ENCODE measurements at regions not wholly inside any gene's neighbourhood (a gene's known extent, or its start where the extent isn't known, plus 50 kb on each side); places are given as distances from the start of the nearest gene placed in this dataset.
A peak's percentile ranks its signal among the peaks of the same experiment; 100 is the strongest.

GRCh38 chr12:24069532-24070395 lies 120.3 kb upstream of the SOX5 start (continued):
- TF ChIP-seq MTA1 (CRISPR knock-in tag; IDR thresholded peaks at IDR 0.05; ENCODE audit: borderline replicate concordance) (no peak), ZNF383 (CRISPR knock-in tag; IDR thresholded peaks at IDR 0.05; ENCODE audit: borderline replicate concordance) (no peak), ZNF563 (CRISPR knock-in tag; IDR thresholded peaks at IDR 0.05) (no peak), PCBP2 (optimal IDR thresholded peaks at IDR 0.05; ENCODE audit: low read depth, low read length, poor library complexity, severe bottlenecking) (no peak), CBX1 (IDR thresholded peaks at IDR 0.05; ENCODE audit: low read depth) (peak; percentile 21), DRAP1 (CRISPR knock-in tag; IDR thresholded peaks at IDR 0.05) (peak; percentile 63; the same call in 1 of the 2 replicates), ZMYM4 (CRISPR knock-in tag; IDR thresholded peaks at IDR 0.05) (peak; percentile 98), ATF1 (CRISPR knock-in tag; IDR thresholded peaks at IDR 0.05) (peak; percentile 55; the same call in 1 of the 2 replicates), NFE2L1 (CRISPR knock-in tag; IDR thresholded peaks at IDR 0.05; ENCODE audit: borderline replicate concordance) (no peak), YEATS2 (CRISPR knock-in tag; IDR thresholded peaks at IDR 0.05; ENCODE audit: borderline replicate concordance) (peak; percentile 51; the same call in 1 of the 2 replicates), ZBTB7A (CRISPR knock-in tag; IDR thresholded peaks at IDR 0.05) (no peak), SOX6 (IDR thresholded peaks at IDR 0.05) (no peak), SOX6 (CRISPR knock-in tag; IDR thresholded peaks at IDR 0.05) (peak; percentile 98), SMAD9 (CRISPR knock-in tag; IDR thresholded peaks at IDR 0.05) (no peak), CENPX (CRISPR knock-in tag; IDR thresholded peaks at IDR 0.05) (no peak), MTA3 (CRISPR knock-in tag; IDR thresholded peaks at IDR 0.05) (no peak), RAD51 (IDR thresholded peaks at IDR 0.05; ENCODE audit: borderline replicate concordance) (no peak), TCF12 (IDR thresholded peaks at IDR 0.05) (no peak), TCF12 (CRISPR knock-in tag; IDR thresholded peaks at IDR 0.05) (0 out of 2 replicates have a peak, but pooled peaks have one; percentile 46), MIER3 (CRISPR knock-in tag; IDR thresholded peaks at IDR 0.05; ENCODE audit: borderline replicate concordance) (peak; percentile 85), ISX (CRISPR knock-in tag; conservative IDR thresholded peaks at IDR 0.05) (no peak)
- TF ChIP-seq, protein P1, sequence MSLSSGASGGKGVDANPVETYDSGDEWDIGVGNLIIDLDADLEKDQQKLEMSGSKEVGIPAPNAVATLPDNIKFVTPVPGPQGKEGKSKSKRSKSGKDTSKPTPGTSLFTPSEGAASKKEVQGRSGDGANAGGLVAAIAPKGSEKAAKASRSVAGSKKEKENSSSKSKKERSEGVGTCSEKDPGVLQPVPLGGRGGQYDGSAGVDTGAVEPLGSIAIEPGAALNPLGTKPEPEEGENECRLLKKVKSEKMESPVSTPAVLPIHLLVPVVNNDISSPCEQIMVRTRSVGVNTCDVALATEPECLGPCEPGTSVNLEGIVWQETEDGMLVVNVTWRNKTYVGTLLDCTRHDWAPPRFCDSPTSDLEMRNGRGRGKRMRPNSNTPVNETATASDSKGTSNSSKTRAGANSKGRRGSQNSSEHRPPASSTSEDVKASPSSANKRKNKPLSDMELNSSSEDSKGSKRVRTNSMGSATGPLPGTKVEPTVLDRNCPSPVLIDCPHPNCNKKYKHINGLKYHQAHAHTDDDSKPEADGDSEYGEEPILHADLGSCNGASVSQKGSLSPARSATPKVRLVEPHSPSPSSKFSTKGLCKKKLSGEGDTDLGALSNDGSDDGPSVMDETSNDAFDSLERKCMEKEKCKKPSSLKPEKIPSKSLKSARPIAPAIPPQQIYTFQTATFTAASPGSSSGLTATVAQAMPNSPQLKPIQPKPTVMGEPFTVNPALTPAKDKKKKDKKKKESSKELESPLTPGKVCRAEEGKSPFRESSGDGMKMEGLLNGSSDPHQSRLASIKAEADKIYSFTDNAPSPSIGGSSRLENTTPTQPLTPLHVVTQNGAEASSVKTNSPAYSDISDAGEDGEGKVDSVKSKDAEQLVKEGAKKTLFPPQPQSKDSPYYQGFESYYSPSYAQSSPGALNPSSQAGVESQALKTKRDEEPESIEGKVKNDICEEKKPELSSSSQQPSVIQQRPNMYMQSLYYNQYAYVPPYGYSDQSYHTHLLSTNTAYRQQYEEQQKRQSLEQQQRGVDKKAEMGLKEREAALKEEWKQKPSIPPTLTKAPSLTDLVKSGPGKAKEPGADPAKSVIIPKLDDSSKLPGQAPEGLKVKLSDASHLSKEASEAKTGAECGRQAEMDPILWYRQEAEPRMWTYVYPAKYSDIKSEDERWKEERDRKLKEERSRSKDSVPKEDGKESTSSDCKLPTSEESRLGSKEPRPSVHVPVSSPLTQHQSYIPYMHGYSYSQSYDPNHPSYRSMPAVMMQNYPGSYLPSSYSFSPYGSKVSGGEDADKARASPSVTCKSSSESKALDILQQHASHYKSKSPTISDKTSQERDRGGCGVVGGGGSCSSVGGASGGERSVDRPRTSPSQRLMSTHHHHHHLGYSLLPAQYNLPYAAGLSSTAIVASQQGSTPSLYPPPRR (CRISPR knock-in tag; IDR thresholded peaks at IDR 0.05; ENCODE audit: borderline replicate concordance): peak; percentile 93; the same call in 1 of the 2 replicates
- TF ChIP-seq, protein P2, sequence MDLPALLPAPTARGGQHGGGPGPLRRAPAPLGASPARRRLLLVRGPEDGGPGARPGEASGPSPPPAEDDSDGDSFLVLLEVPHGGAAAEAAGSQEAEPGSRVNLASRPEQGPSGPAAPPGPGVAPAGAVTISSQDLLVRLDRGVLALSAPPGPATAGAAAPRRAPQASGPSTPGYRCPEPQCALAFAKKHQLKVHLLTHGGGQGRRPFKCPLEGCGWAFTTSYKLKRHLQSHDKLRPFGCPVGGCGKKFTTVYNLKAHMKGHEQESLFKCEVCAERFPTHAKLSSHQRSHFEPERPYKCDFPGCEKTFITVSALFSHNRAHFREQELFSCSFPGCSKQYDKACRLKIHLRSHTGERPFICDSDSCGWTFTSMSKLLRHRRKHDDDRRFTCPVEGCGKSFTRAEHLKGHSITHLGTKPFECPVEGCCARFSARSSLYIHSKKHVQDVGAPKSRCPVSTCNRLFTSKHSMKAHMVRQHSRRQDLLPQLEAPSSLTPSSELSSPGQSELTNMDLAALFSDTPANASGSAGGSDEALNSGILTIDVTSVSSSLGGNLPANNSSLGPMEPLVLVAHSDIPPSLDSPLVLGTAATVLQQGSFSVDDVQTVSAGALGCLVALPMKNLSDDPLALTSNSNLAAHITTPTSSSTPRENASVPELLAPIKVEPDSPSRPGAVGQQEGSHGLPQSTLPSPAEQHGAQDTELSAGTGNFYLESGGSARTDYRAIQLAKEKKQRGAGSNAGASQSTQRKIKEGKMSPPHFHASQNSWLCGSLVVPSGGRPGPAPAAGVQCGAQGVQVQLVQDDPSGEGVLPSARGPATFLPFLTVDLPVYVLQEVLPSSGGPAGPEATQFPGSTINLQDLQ (CRISPR knock-in tag; IDR thresholded peaks at IDR 0.05): no peak

Measured in HepG2 (cell line).